Esophagus muscularis mucosa (tissue), 4 donors: ENCODE measurements at regions not wholly inside any gene's neighbourhood (a gene's known extent, or its start where the extent isn't known, plus 50 kb on each side); places are given as distances from the start of the nearest gene placed in this dataset.

ENCODE experiments used
- DNase-seq: peaks from one replicate; pipeline ENCODE4 v3.0.0-alpha.2; 2017; ENCODE audit errors: extremely low spot score
- H3K27ac ChIP-seq, 4 donors: fragments of 200-600 bp; sonication (generic); replicated peaks in 1 of 4; 1 replicate in 3 of 4; 2 replicates in 1 of 4; pipeline ENCODE4 v1.5.1; 2016 to 2019; ENCODE audit warnings: mild to moderate bottlenecking in 1 of 4
- H3K27me3 ChIP-seq, 4 donors: fragments of 200-600 bp; sonication (generic); one replicate each; pipeline versions ENCODE4 v1.5.1 to v1.6.0; 2016 to 2019
- H3K36me3 ChIP-seq, 4 donors: fragments of 200-600 bp; sonication (generic); one replicate each; pipeline ENCODE4 v1.5.1; 2016 to 2019
- H3K4me1 ChIP-seq, 4 donors: fragments of 200-600 bp; sonication (generic); one replicate each; pipeline ENCODE4 v1.5.1; 2016 to 2019
- H3K4me3 ChIP-seq, 4 donors: fragments of 200-600 bp; sonication (generic); 1 replicate in 2 of 4; 2 replicates in 2 of 4; pipeline ENCODE4 v1.5.1; 2016 to 2019; ENCODE audit warnings: mild to moderate bottlenecking in 4 of 4, moderate library complexity in 1 of 4
- H3K9me3 ChIP-seq, 4 donors: fragments of 200-600 bp; sonication (generic); 1 replicate in 3 of 4; 2 replicates in 1 of 4; pipeline ENCODE4 v1.5.1; 2016 to 2019
- CTCF ChIP-seq, 3 experiments: fragments of 200-600 bp in 2 of 3; fragments of 450-650 bp in 1 of 3; sonication (generic) in 2 of 3; IDR thresholded peaks; one replicate each; pipeline ENCODE4 v1.5.1; 2017 to 2019; ENCODE audit warnings: antibody characterized with exemption in 3 of 3, mild to moderate bottlenecking in 2 of 3, moderate library complexity in 1 of 3
- EP300 ChIP-seq: sonication (generic); formaldehyde crosslinking; IDR thresholded peaks from one replicate; pipeline ENCODE4 v1.6.1; 2017; ENCODE audit warnings: antibody characterized with exemption
- POLR2A ChIP-seq: fragments of 450-650 bp; IDR thresholded peaks from one replicate; pipeline ENCODE4 v1.6.1; 2017; ENCODE audit warnings: antibody characterized with exemption, moderate library complexity, mild to moderate bottlenecking, low read depth
- POLR2AphosphoS5 ChIP-seq, 2 donors: sonication (generic); formaldehyde crosslinking; IDR thresholded peaks; one replicate each; pipeline ENCODE4 v1.6.1; 2017; ENCODE audit warnings: antibody characterized with exemption in 2 of 2
- WGBS: methylation state at CpG from one replicate; pipeline ENCODE4 v1.1.5; 2018; 5-methylcytosine and 5-hydroxymethylcytosine counted together
- intact Hi-C: fragments of 100-400 bp; cut with DNase I; formaldehyde crosslinking; loops from one replicate; pipeline ENCODE4 v1.15.1; 2023

GRCh38 chr11:28671274-28671673, 563.1 kb downstream of the METTL15 start:
- Histone ChIP-seq H3K27ac (no peak overlapping the region), H3K4me3 (no peak overlapping the region), H3K9me3 (no peaks in the 10 kb centered on the region), H3K27me3 (no peaks in the 10 kb centered on the region), H3K36me3 (no peaks in the 10 kb centered on the region), H3K4me1 (no peaks in the 10 kb centered on the region)
- DNase-seq: no peak
- WGBS: 65% methylated on average over 4 of the region's 4 CpGs
- intact Hi-C loops: no loop called here
- TF ChIP-seq POLR2A: no peak
- TF ChIP-seq CTCF (IDR thresholded peaks at IDR 0.05): no peak
- TF ChIP-seq EP300: no peak
- TF ChIP-seq POLR2AphosphoS5 (IDR thresholded peaks at IDR 0.05): no peak

GRCh38 chr11:28666632-28667031, 558.4 kb downstream of the METTL15 start:
- intact Hi-C loops: no loop called here
- H3K4me3 ChIP-seq: no peak overlapping the region

GRCh38 chr11:28659716-28660348, 551.6 kb downstream of the METTL15 start:
- no peaks in the 10 kb centered on the region for H3K36me3 ChIP-seq
- TF ChIP-seq EP300 (no peak), CTCF (IDR thresholded peaks at IDR 0.05) (no peak), POLR2A (no peak), POLR2AphosphoS5 (IDR thresholded peaks at IDR 0.05) (no peak)
- WGBS: 85% methylated on average over 1 of the region's 1 CpG
- intact Hi-C loops: no loop called here
- no peaks in the 10 kb centered on the region for H3K27me3 ChIP-seq
- no peak for DNase-seq
- no peaks in the 10 kb centered on the region for H3K4me1 ChIP-seq
- H3K4me3 ChIP-seq: no peak overlapping the region
- no peaks in the 10 kb centered on the region for H3K9me3 ChIP-seq
- H3K27ac ChIP-seq: no peak overlapping the region

More at GRCh38 chr11:28666632-28667031, 558.4 kb downstream of the METTL15 start:
- no peak for DNase-seq
- 86% methylated on average over 6 of the region's 6 CpGs for WGBS
- TF ChIP-seq EP300 (no peak), POLR2AphosphoS5 (IDR thresholded peaks at IDR 0.05) (no peak), CTCF (IDR thresholded peaks at IDR 0.05) (no peak), POLR2A (no peak)
- H3K4me1 ChIP-seq: no peaks in the 10 kb centered on the region
- H3K27ac ChIP-seq: no peak overlapping the region
- H3K27me3 ChIP-seq: no peaks in the 10 kb centered on the region
- no peaks in the 10 kb centered on the region for H3K9me3 ChIP-seq
- H3K36me3 ChIP-seq: no peaks in the 10 kb centered on the region

- no peaks in the 10 kb centered on the region for H3K4me1 ChIP-seq
- intact Hi-C loops: no loop called here
- H3K9me3 ChIP-seq: no peaks in the 10 kb centered on the region
- no peak overlapping the region for H3K4me3 ChIP-seq
- no peaks in the 10 kb centered on the region for H3K27me3 ChIP-seq
- TF ChIP-seq POLR2AphosphoS5 (IDR thresholded peaks at IDR 0.05) (no peak), POLR2A (no peak)
- WGBS: 55% methylated on average over 5 of the region's 5 CpGs
- no peak overlapping the region for H3K27ac ChIP-seq
- no peak for DNase-seq
- no peaks in the 10 kb centered on the region for H3K36me3 ChIP-seq
Measured at GRCh38 chr11:28657378-28658030, 549.3 kb downstream of the METTL15 start.

- no peaks in the 10 kb centered on the region for H3K27me3 ChIP-seq
- H3K27ac ChIP-seq: no peak overlapping the region
- 66% methylated on average over 3 of the region's 3 CpGs for WGBS
- no peaks in the 10 kb centered on the region for H3K4me1 ChIP-seq
- no peaks in the 10 kb centered on the region for H3K36me3 ChIP-seq
- no peak overlapping the region for H3K4me3 ChIP-seq
- TF ChIP-seq POLR2A: no peak
- TF ChIP-seq EP300: no peak
- no peak for TF ChIP-seq CTCF (IDR thresholded peaks at IDR 0.05)
- no peak for TF ChIP-seq POLR2AphosphoS5 (IDR thresholded peaks at IDR 0.05)
- H3K9me3 ChIP-seq: no peaks in the 10 kb centered on the region
- DNase-seq: no peak
- intact Hi-C loops: no loop called here
Measured at GRCh38 chr11:28654191-28654590, 546.0 kb downstream of the METTL15 start.
